NCI-H187 treated with DMSO at 0.1 percent for 48 hours (cell line): ENCODE measurements at regions not wholly inside any gene's neighbourhood (a gene's known extent, or its start where the extent isn't known, plus 50 kb on each side); places are given as distances from the start of the nearest gene placed in this dataset.
"Not testable (repeated sequence)": the region's sequence is repeated elsewhere in the genome, so short reads cannot be mapped to it uniquely, and the experiment has no call there.

Experiments
- DNase-seq: peaks from one replicate; lab custom pipeline; 2025; lab: John Stamatoyannopoulos, UW

GRCh38 chr16:29108625-29109169 lies 123.8 kb downstream of the LAT start:
- DNase-seq, result not testable (repeated sequence)

GRCh38 chr16:29107299-29107698 lies 122.4 kb downstream of the LAT start:
- DNase-seq, result no peak

- DNase-seq, result not testable (repeated sequence)
Measured at GRCh38 chr16:29106259-29106908, 121.5 kb downstream of the LAT start.

- DNase-seq, result not testable (repeated sequence)
Measured at GRCh38 chr16:29104600-29104999, 119.7 kb downstream of the LAT start.

GRCh38 chr16:29097965-29098364 lies 113.1 kb downstream of the LAT start:
- not testable (repeated sequence) for DNase-seq

GRCh38 chr16:29094729-29095624 lies 110.1 kb downstream of the LAT start:
- DNase-seq, result not testable (repeated sequence)

- DNase-seq, result not testable (repeated sequence)
Measured at GRCh38 chr16:29094325-29094724, 109.5 kb downstream of the LAT start.

- not testable (repeated sequence) for DNase-seq
Measured at GRCh38 chr16:29089679-29090078, 104.8 kb downstream of the LAT start.

- not testable (repeated sequence) for DNase-seq
Measured at GRCh38 chr16:29087673-29088072, 102.8 kb downstream of the LAT start.

- DNase-seq, result not testable (repeated sequence)
Measured at GRCh38 chr16:29081829-29082639, 97.2 kb downstream of the LAT start.

- not testable (repeated sequence) for DNase-seq
Measured at GRCh38 chr16:29074554-29075402, 89.9 kb downstream of the LAT start.

GRCh38 chr16:29062235-29062634 lies 77.4 kb downstream of the LAT start:
- DNase-seq, result not testable (repeated sequence)

GRCh38 chr16:29061467-29061921 lies 76.6 kb downstream of the LAT start:
- DNase-seq, result not testable (repeated sequence)

GRCh38 chr16:29060022-29060810 lies 75.4 kb downstream of the LAT start:
- not testable (repeated sequence) for DNase-seq

GRCh38 chr16:29059575-29059974 lies 74.7 kb downstream of the LAT start:
- DNase-seq, result not testable (repeated sequence)
